ENCODE measurements at regions not wholly inside any gene's neighbourhood (a gene's known extent, or its start where the extent isn't known, plus 50 kb on each side); places are given as distances from the start of the nearest gene placed in this dataset.

DNA sequence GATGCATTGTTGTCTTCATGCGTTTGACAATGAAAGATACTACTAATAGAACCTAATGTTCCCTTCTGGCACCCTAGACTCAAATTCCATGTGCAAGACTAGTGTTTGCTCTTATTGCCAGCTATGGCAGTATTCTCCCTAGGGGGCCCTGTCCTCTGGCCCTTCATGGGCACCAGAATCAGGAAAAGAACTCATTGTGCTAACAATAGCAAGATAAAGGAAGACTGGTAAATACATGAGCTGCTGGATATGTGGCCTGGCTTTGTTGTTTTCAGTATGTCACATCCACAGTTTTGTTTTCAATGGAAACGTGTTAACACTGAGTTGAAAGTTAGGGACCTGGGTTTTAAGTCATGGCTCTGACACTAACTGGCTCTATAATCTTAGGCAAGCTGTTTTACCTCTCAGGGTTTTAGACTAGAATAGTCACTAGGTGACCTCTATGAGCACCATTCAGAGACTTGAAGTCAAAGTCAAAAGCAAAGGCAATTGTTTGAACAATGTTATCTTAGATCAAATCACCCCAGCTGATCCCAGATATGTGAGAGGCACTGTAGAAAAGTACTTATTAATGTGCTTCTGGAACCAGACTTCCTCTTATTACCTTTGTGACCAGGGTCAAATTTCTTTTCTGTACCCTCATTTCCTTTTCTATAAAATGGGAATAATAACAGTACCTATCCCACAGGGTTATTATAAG is 253.7 kb upstream of the DIAPH2 start:
- H3K4me3 ChIP-seq (replicated peaks; ENCODE audit: low read depth, low read length) = no peak overlapping the region
- no peaks in the 10 kb centered on the region for H3K27me3 ChIP-seq (replicated peaks; ENCODE audit: control insufficient read depth, insufficient read depth, low read length)
- H3K36me3 ChIP-seq (ENCODE audit: control insufficient read depth, insufficient read depth, low read length) = no peaks in the 10 kb centered on the region
- DNase-seq (ENCODE audit: extremely low read depth, insufficient read length) = no peak
- TF ChIP-seq, protein P1, sequence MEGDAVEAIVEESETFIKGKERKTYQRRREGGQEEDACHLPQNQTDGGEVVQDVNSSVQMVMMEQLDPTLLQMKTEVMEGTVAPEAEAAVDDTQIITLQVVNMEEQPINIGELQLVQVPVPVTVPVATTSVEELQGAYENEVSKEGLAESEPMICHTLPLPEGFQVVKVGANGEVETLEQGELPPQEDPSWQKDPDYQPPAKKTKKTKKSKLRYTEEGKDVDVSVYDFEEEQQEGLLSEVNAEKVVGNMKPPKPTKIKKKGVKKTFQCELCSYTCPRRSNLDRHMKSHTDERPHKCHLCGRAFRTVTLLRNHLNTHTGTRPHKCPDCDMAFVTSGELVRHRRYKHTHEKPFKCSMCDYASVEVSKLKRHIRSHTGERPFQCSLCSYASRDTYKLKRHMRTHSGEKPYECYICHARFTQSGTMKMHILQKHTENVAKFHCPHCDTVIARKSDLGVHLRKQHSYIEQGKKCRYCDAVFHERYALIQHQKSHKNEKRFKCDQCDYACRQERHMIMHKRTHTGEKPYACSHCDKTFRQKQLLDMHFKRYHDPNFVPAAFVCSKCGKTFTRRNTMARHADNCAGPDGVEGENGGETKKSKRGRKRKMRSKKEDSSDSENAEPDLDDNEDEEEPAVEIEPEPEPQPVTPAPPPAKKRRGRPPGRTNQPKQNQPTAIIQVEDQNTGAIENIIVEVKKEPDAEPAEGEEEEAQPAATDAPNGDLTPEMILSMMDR (IDR thresholded peaks at IDR 0.05; ENCODE audit: insufficient read depth, low read length, poor library complexity, severe bottlenecking) = no peak

DNA sequence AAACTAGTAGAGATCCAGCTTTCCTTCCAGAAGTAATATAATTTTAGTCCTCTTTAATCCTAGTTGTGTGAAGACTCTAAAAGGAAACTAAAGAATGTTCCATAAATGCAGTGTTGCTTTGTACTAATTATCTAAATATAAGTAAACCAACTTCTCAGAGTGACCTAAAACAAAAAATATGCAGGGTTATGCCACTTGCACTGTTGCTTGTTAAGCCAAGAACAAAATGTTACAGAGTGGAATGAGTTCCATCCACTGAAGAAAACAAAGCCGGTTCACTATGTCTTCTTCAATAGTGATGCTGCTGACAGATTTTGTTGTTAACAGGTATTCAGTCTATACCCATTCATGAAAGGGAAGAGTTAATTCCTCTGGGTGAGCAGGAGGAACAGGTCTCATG is 252.0 kb upstream of the DIAPH2 start:
- no peaks in the 10 kb centered on the region for H3K36me3 ChIP-seq (ENCODE audit: control insufficient read depth, insufficient read depth, low read length)
- TF ChIP-seq, protein P1 (IDR thresholded peaks at IDR 0.05; ENCODE audit: insufficient read depth, low read length, poor library complexity, severe bottlenecking) = no peak
- no peaks in the 10 kb centered on the region for H3K27me3 ChIP-seq (replicated peaks; ENCODE audit: control insufficient read depth, insufficient read depth, low read length)
- DNase-seq (ENCODE audit: extremely low read depth, insufficient read length) = no peak
- no peak overlapping the region for H3K4me3 ChIP-seq (replicated peaks; ENCODE audit: low read depth, low read length)

DNA sequence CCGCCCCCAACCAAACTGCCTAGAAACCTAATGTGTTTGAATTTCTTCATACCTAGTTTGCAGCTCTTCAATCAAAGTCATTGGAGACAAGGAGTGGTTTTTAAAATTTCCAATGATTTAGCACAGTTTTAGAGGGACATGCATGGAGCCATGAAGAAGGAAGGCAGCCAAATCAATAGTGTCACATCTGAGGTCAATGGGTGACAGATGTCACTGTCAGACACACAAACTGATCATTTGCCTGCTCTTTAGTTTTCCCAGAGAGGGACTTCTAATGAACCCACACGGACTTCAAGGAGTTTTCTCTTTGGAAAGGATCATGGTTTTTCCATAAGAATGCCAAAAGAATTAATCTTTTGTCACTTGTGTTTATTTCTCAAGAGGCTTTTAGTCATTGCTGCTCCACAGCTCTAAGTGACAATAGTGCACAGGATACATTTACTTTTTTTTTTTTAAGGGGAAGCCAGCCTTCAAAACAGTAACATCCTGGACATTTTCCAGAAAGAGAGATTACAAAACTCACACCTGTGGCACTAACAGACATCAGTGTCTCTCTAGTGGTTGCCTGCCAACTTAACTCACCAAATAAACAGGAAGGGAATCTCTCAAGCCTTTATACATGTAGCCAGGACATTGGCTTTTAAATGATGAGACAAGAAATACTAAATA is 251.1 kb upstream of the DIAPH2 start:
- no peak for DNase-seq (ENCODE audit: extremely low read depth, insufficient read length)
- TF ChIP-seq, protein P1 (IDR thresholded peaks at IDR 0.05; ENCODE audit: insufficient read depth, low read length, poor library complexity, severe bottlenecking) = no peak
- H3K36me3 ChIP-seq (ENCODE audit: control insufficient read depth, insufficient read depth, low read length) = no peaks in the 10 kb centered on the region
- H3K4me3 ChIP-seq (replicated peaks; ENCODE audit: low read depth, low read length) = no peak overlapping the region
- no peaks in the 10 kb centered on the region for H3K27me3 ChIP-seq (replicated peaks; ENCODE audit: control insufficient read depth, insufficient read depth, low read length)

DNA sequence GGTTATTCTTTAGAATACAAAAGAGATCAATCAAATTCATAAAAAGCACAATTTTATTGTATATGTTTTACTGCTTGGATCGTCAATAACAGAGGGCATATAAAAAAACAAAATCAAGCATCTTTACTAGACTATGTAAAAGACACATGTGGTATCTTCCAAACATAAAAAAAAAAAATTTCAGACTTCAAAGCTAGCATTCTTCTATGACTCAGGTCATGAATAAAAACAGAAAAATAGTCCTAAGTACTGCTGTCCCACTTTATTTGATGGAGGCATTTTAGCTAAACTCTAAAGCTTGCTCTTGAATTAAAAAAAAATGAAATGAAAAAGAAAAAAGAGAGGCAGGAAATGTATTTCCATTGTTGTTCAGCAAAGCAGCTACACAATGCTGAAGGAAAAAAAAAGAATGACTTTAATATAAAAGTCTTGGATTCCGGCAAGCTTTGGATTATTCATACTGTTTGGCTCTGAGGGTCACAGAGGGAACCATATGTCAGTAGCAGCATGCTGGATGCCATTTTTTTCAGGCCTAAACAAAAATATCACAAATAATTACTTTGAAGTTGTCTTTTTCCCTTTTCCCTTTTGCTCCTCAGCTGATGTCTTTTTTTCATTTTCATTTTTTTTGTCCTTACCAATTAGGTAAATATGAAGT is 249.1 kb upstream of the DIAPH2 start:
- no peaks in the 10 kb centered on the region for H3K27me3 ChIP-seq (replicated peaks; ENCODE audit: control insufficient read depth, insufficient read depth, low read length)
- no peak overlapping the region for H3K4me3 ChIP-seq (replicated peaks; ENCODE audit: low read depth, low read length)
- DNase-seq (ENCODE audit: extremely low read depth, insufficient read length) = no peak
- TF ChIP-seq, protein P1 (IDR thresholded peaks at IDR 0.05; ENCODE audit: insufficient read depth, low read length, poor library complexity, severe bottlenecking) = no peak
- no peaks in the 10 kb centered on the region for H3K36me3 ChIP-seq (ENCODE audit: control insufficient read depth, insufficient read depth, low read length)

DNA sequence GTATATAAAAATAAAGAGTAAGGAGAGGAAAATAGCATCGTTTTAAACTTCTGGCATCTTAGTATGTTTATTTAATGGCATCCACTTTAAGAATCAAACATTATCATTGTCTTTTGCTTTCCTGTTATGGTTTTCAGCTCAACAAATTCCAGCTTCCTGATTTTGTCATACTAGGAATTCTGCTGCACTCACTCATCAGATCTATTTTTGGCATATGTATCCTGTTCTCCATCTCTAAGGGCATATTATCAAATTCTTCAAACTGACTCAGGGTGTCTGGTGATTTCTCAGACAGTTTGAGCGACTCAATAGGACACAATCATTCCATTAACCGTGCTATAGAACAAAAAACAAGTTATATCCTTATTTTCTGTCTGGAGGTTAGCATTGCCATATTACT is 248.5 kb upstream of the DIAPH2 start:
- TF ChIP-seq, protein P1 (IDR thresholded peaks at IDR 0.05; ENCODE audit: insufficient read depth, low read length, poor library complexity, severe bottlenecking) = no peak
- no peak for DNase-seq (ENCODE audit: extremely low read depth, insufficient read length)
- no peaks in the 10 kb centered on the region for H3K36me3 ChIP-seq (ENCODE audit: control insufficient read depth, insufficient read depth, low read length)
- H3K4me3 ChIP-seq (replicated peaks; ENCODE audit: low read depth, low read length) = no peak overlapping the region
- no peaks in the 10 kb centered on the region; the same call in 1 of the 2 replicates for H3K27me3 ChIP-seq (replicated peaks; ENCODE audit: control insufficient read depth, insufficient read depth, low read length)

Data from GM06990 (cell line).